H9 (cell line): ENCODE measurements at regions not wholly inside any gene's neighbourhood (a gene's known extent, or its start where the extent isn't known, plus 50 kb on each side); places are given as distances from the start of the nearest gene placed in this dataset.

ENCODE experiments used
- DNase-seq: peaks from one replicate; pipeline ENCODE4 v3.0.0-alpha.2; 2017
- H2AFZ ChIP-seq: one replicate; pipeline ENCODE4 v1.6.1; 2013; ENCODE audit warnings: mild to moderate bottlenecking, low read length, control low read depth, moderate library complexity
- H2AK5ac ChIP-seq: 2 replicates; pipeline ENCODE4 v1.6.1; 2013; ENCODE audit warnings: low read length, control low read depth, mixed read lengths; ENCODE audit not compliant: insufficient read length
- H2BK120ac ChIP-seq: one replicate; pipeline ENCODE4 v1.6.1; 2013; ENCODE audit warnings: low read depth, mild to moderate bottlenecking, low read length, control low read depth, inconsistent platforms; ENCODE audit not compliant: poor library complexity, severe bottlenecking
- H2BK12ac ChIP-seq: 2 replicates; pipeline ENCODE4 v1.6.1; 2013; ENCODE audit warnings: low read length, control low read depth, mixed read lengths, low read depth; ENCODE audit not compliant: insufficient read length
- H2BK15ac ChIP-seq: 2 replicates; pipeline ENCODE4 v1.6.1; 2013; ENCODE audit warnings: low read depth, low read length, control low read depth
- H2BK20ac ChIP-seq: one replicate; pipeline ENCODE4 v1.6.1; 2013; ENCODE audit warnings: low read depth, mild to moderate bottlenecking, low read length, control low read depth, inconsistent platforms; ENCODE audit not compliant: poor library complexity, severe bottlenecking
- H2BK5ac ChIP-seq: 2 replicates; pipeline ENCODE4 v1.6.1; 2013; ENCODE audit warnings: low read length, control low read depth, mixed read lengths; ENCODE audit not compliant: insufficient read length
- H3K14ac ChIP-seq: 2 replicates; pipeline ENCODE4 v1.6.1; 2013; ENCODE audit warnings: low read length, control low read depth; ENCODE audit not compliant: insufficient read depth
- H3K18ac ChIP-seq: 2 replicates; pipeline ENCODE4 v1.6.1; 2013; ENCODE audit warnings: low read depth, mild to moderate bottlenecking, mixed read lengths, low read length, control low read depth; ENCODE audit not compliant: insufficient read length
- H3K23ac ChIP-seq: 2 replicates; pipeline ENCODE4 v1.6.1; 2013; ENCODE audit warnings: low read length, control low read depth, mixed read lengths, low read depth; ENCODE audit not compliant: insufficient read length
- H3K23me2 ChIP-seq: 2 replicates; pipeline ENCODE4 v1.6.1; 2013; ENCODE audit warnings: low read depth, mild to moderate bottlenecking, mixed read lengths, low read length, control low read depth; ENCODE audit not compliant: insufficient read length, poor library complexity, severe bottlenecking
- H3K27ac ChIP-seq: 2 replicates; pipeline ENCODE4 v1.5.1; 2013; ENCODE audit warnings: low read length, control low read depth, mixed read lengths, low read depth; ENCODE audit not compliant: insufficient read length
- H3K27me3 ChIP-seq: 2 replicates; pipeline ENCODE4 v1.6.1; 2013; ENCODE audit warnings: low read length, control low read depth, inconsistent platforms; ENCODE audit not compliant: insufficient read depth
- H3K4ac ChIP-seq: 2 replicates; pipeline ENCODE4 v1.6.1; 2013; ENCODE audit warnings: low read depth, mild to moderate bottlenecking, control low read depth, inconsistent platforms, low read length, moderate library complexity
- H3K4me1 ChIP-seq: 2 replicates; pipeline ENCODE4 v1.6.1; 2013; ENCODE audit warnings: low read length, control low read depth, inconsistent platforms; ENCODE audit not compliant: insufficient read depth
- H3K4me2 ChIP-seq: 2 replicates; pipeline ENCODE4 v1.6.1; 2013; ENCODE audit warnings: low read length, control low read depth, mixed read lengths; ENCODE audit not compliant: insufficient read length, insufficient read depth
- H3K56ac ChIP-seq: 2 replicates; pipeline ENCODE4 v1.6.1; 2013; ENCODE audit warnings: low read depth, mild to moderate bottlenecking, mixed read lengths, low read length, control low read depth; ENCODE audit not compliant: insufficient read length
- H3K79me1 ChIP-seq: 2 replicates; pipeline ENCODE4 v1.6.1; 2013; ENCODE audit warnings: low read depth, mild to moderate bottlenecking, moderate library complexity, low read length, control low read depth, inconsistent platforms; ENCODE audit not compliant: insufficient read depth, poor library complexity, severe bottlenecking
- H3K79me2 ChIP-seq: 2 replicates; pipeline ENCODE4 v1.6.1; 2013; ENCODE audit warnings: low read length, control low read depth, inconsistent platforms; ENCODE audit not compliant: insufficient read depth
- H3K9ac ChIP-seq: 2 replicates; pipeline ENCODE4 v1.6.1; 2013; ENCODE audit warnings: low read length, control low read depth, mixed read lengths; ENCODE audit not compliant: insufficient read length; ENCODE audit errors: extremely low read depth
- H3K9me3 ChIP-seq: one replicate; pipeline ENCODE4 v1.6.1; 2013; ENCODE audit warnings: low read depth, low read length, inconsistent platforms; ENCODE audit not compliant: control insufficient read depth
- H3T11ph ChIP-seq: one replicate; pipeline ENCODE4 v1.6.1; 2013; ENCODE audit warnings: mild to moderate bottlenecking, low read length, control low read depth, inconsistent platforms
- H4K20me1 ChIP-seq: one replicate; pipeline ENCODE4 v1.6.1; 2013; ENCODE audit not compliant: control insufficient read depth, insufficient read length, insufficient read depth
- H4K5ac ChIP-seq: 2 replicates; pipeline ENCODE4 v1.6.1; 2013; ENCODE audit warnings: low read depth, mild to moderate bottlenecking, mixed read lengths, low read length, control low read depth; ENCODE audit not compliant: insufficient read length
- H4K8ac ChIP-seq: replicated peaks from 2 replicates; pipeline ENCODE4 v1.6.1; 2013; ENCODE audit warnings: low read length, control low read depth, mixed read lengths, low read depth; ENCODE audit not compliant: insufficient read length
- H4K91ac ChIP-seq: 2 replicates; pipeline ENCODE4 v1.6.1; 2013; ENCODE audit warnings: low read depth, mild to moderate bottlenecking, moderate library complexity, mixed read lengths, low read length, control low read depth; ENCODE audit not compliant: insufficient read length
- H3K27ac Mint-ChIP-seq, 3 experiments: 2 replicates in 2 of 3; 3 replicates in 1 of 3; pipeline ENCODE4 v1.8.0; 2020 to 2021; ENCODE audit warnings: mixed read lengths in 3 of 3, mild to moderate bottlenecking in 1 of 3, moderate library complexity in 1 of 3
- H3K27me3 Mint-ChIP-seq: 2 replicates; pipeline ENCODE4 v1.8.0; 2021; ENCODE audit warnings: low read depth, mild to moderate bottlenecking, moderate library complexity, mixed read lengths
- H3K36me3 Mint-ChIP-seq, 3 experiments: 2 replicates in 2 of 3; 3 replicates in 1 of 3; pipeline ENCODE4 v1.8.0; 2020 to 2021; ENCODE audit warnings: low read depth in 3 of 3, mixed read lengths in 3 of 3; ENCODE audit not compliant: insufficient read depth in 1 of 3
- H3K4me1 Mint-ChIP-seq, 2 experiments: 2 replicates each; pipeline ENCODE4 v1.8.0; 2020; ENCODE audit warnings: mixed read lengths in 2 of 2
- H3K4me3 Mint-ChIP-seq, 2 experiments: 2 replicates in 1 of 2; 3 replicates in 1 of 2; pipeline ENCODE4 v1.8.0; 2020 to 2021; ENCODE audit warnings: mild to moderate bottlenecking in 2 of 2, mixed read lengths in 2 of 2, moderate library complexity in 1 of 2
- H3K9me3 Mint-ChIP-seq, 2 experiments: 2 replicates in 1 of 2; 3 replicates in 1 of 2; pipeline ENCODE4 v1.8.0; 2020; ENCODE audit warnings: mild to moderate bottlenecking in 2 of 2, mixed read lengths in 2 of 2, moderate library complexity in 1 of 2
- CTCF ChIP-seq: fragments of 200-600 bp; sonication (generic); conservative IDR thresholded peaks from 3 replicates; pipeline ENCODE4 v1.8.0; 2021; ENCODE audit warnings: antibody characterized with exemption, mild to moderate bottlenecking
- WGBS: extraction: QIAGEN DNeasy Blood & Tissue Kit; methylation state at CpG from one replicate; pipeline ENCODE4 v1.1.7; 2013; ENCODE audit warnings: missing lambda C conversion rate, low lambda C conversion rate, mixed read lengths; ENCODE audit not compliant: insufficient read length; ENCODE audit errors: extremely low coverage; 5-methylcytosine and 5-hydroxymethylcytosine counted together

GRCh38 chr5:86709157-86709881 is 91.6 kb downstream of the COX7C start:
- no peak overlapping the region for H3K4me2 ChIP-seq
- no peak overlapping the region for H2AFZ ChIP-seq
- no peak overlapping the region for H3K4ac ChIP-seq
- Mint-ChIP-seq H3K27me3 (no peaks in the 10 kb centered on the region), H3K4me3 (no peak overlapping the region), H3K9me3 (no peaks in the 10 kb centered on the region), H3K36me3 (no peaks in the 10 kb centered on the region), H3K4me1 (no peaks in the 10 kb centered on the region), H3K27ac (no peak overlapping the region)
- H3K79me1 ChIP-seq, result no peaks in the 10 kb centered on the region
- no peak for TF ChIP-seq CTCF
- H3K23ac ChIP-seq, result no peak overlapping the region
- H2BK15ac ChIP-seq, result no peak overlapping the region
- H3T11ph ChIP-seq, result no peak overlapping the region
- no peaks in the 10 kb centered on the region for H3K4me1 ChIP-seq
- no peak overlapping the region for H3K18ac ChIP-seq
- H4K20me1 ChIP-seq, result no peaks in the 10 kb centered on the region
- H4K8ac ChIP-seq, result no peak overlapping the region
- WGBS, result no CpG with 5 or more reads among the region's 1 CpG
- no peaks in the 10 kb centered on the region for H3K23me2 ChIP-seq
- no peak for DNase-seq
- H2BK5ac ChIP-seq, result no peak overlapping the region
- H4K91ac ChIP-seq, result no peak overlapping the region
- no peak overlapping the region for H4K5ac ChIP-seq
- H2BK12ac ChIP-seq, result no peak overlapping the region
- H2BK20ac ChIP-seq, result no peak overlapping the region
- H2AK5ac ChIP-seq, result no peak overlapping the region
- H3K9me3 ChIP-seq, result no peaks in the 10 kb centered on the region
- no peak overlapping the region for H3K27ac ChIP-seq
- no peak overlapping the region for H3K56ac ChIP-seq
- no peak overlapping the region for H3K9ac ChIP-seq
- no peaks in the 10 kb centered on the region for H3K27me3 ChIP-seq
- H3K79me2 ChIP-seq, result no peaks in the 10 kb centered on the region
- H2BK120ac ChIP-seq, result no peak overlapping the region
- no peak overlapping the region for H3K14ac ChIP-seq
